HG02571 (cell line): ENCODE measurements at regions not wholly inside any gene's neighbourhood (a gene's known extent, or its start where the extent isn't known, plus 50 kb on each side); places are given as distances from the start of the nearest gene placed in this dataset.

ENCODE experiments used
- ATAC-seq: cut with Tn5 transposase; IDR thresholded peaks from one replicate; pipeline ENCODE4 v1.9.1; 2021; ENCODE audit warnings: mild to moderate bottlenecking, moderate library complexity; ENCODE audit not compliant: unreplicated experiment

DNA sequence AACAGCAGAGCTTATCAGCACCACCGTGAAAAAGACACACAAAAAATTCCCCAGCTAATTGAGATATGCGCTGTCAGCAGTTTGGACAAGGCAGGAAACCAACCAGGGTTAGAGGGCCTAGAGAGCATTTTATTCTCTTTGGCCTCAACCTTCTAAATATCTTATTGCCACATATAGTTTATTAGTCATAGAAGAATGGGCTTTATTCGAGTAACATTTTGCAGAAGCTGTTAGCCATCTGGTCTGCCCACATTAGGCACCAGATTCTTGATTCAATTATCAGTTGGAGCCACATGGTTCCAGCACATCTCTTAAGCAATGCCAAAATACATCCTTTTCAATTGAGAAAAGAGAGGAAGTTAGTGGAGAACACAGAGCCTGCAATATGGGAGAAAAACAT, 109.9 kb upstream of the CXADR start:
- ATAC-seq, result no peak

- ATAC-seq, result no peak
Measured at GRCh38 chr21:17406202-17406601, 106.6 kb upstream of the CXADR start.

DNA sequence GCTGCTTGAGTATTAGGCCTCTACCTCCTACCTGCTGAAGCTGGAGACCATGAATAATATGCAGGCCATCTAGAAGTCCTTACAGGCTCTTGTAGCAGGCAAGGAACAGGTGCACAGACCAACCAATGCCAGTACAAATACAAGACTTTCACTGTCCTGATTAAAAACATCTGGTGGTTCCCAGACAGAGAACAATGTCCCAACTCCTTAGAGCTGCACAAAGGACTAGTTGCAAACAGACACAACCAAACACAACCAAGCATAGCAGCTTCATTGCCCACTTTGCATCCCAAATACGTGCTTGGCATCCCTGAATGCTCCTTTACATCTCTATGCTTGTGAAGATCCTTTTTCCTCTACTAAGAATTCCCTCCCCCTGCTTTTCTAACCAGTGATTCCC, 98.1 kb upstream of the CXADR start:
- ATAC-seq, result no peak

- ATAC-seq, result no peak
Measured at GRCh38 chr21:17416139-17416538, 96.7 kb upstream of the CXADR start.

DNA sequence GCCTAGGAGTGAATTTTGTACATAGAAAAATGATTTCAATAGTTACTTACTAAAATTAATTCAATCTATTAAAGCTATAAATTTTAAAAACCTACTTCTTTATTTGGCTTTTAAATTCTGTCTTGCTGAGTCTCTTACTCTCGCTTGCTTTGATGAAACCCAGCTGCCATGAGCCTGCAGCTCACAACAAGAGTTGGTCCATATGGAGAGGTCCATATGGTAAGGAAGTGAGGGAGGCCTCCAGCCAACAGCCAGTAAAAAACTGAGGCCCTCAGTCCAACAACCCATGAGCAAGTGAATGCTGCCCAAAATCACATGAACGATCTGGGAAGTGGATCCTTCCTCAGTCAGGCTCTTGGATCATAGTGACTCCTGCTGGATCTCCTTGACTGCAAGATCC, 89.9 kb upstream of the CXADR start:
- no peak for ATAC-seq

- no peak for ATAC-seq
Measured at GRCh38 chr21:17427157-17427556, 85.7 kb upstream of the CXADR start.

DNA sequence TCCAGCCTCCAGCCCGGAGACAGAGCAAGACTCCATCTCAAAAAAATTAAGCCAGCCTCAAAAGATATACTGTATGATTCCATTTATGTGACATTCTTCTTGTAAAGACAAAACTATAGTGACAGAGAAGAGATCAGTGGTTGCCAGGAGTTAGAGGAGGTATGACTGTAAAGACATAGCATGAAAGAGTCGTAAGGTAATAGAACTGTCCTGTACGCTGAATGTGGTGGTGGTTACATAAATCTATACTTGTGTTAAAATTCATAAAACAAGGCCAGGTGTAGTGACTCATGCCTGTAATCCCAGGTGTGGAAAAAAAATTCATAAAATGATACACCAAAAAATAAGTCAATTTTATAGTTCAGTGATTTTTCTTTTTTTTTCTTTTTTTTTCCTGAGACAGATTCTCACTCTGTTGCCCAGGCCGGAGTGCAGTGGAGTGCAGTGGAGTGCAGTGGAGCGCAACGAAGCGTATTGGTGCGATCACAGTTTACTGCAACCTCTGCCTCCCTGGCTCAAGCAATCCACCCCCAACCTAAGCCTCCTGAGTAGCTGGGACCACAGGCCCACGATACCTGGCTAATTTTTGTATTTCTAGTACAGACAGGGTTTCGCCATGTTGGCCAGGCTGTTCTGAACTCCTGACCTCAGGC, 84.9 kb upstream of the CXADR start:
- ATAC-seq, result peak; percentile 90

DNA sequence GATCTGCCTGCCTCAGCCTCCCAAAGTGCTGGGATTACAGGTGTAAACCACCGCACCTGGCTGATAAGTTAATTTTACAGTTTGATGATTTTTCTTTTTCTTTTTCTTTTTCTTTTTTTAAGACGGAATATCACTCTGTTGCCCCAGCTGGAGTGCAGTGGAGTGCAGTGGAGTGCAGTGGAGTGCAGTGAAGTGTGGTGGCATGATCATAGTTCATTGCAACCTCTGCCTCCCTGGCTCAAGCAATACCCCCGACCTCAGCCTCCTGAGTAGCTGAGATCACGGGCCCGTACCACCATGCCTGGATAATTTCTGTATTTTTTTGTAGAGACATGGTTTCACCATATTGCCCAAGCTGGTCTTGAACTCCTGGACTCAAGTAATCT, 84.4 kb upstream of the CXADR start:
- peak; percentile 48 for ATAC-seq

- ATAC-seq, result no peak
Measured at GRCh38 chr21:17428980-17429379, 83.9 kb upstream of the CXADR start.

- ATAC-seq, result no peak
Measured at GRCh38 chr21:17429936-17430335, 82.9 kb upstream of the CXADR start.

DNA sequence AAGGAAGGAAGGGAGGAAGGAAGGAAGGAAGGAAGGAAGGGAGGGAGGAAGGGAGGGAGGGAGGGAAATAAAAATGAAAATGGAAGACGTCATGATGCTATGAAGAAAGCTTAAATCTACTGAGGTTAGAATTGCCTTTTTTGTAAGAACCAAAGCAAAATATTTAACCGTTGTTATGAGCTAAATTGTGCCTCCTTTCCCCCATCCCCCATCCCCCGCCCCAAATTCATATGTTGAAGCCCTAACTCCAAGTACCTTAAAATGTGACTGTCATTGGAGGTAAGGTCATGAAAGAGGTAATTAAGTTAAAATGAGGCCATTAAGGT, 80.1 kb upstream of the CXADR start:
- no peak for ATAC-seq

DNA sequence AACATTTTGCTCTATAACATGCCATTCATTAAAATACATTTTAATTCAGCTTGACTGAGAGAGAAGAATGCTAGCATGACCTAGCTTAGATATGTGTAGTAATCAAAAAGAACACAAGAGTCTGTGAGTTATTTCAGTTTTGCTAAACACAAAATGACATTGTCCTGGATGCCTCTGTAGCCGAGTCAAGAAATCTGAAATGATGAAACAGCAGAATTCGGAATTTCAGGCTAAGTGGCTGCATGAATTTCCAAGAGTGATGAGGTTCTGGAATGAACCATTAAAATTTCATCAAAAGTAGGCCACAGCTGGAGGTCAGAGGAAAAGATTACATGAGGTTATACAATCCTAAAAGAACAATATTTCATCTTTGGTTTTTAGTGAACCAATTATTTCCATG, 79.1 kb upstream of the CXADR start:
- no peak for ATAC-seq

DNA sequence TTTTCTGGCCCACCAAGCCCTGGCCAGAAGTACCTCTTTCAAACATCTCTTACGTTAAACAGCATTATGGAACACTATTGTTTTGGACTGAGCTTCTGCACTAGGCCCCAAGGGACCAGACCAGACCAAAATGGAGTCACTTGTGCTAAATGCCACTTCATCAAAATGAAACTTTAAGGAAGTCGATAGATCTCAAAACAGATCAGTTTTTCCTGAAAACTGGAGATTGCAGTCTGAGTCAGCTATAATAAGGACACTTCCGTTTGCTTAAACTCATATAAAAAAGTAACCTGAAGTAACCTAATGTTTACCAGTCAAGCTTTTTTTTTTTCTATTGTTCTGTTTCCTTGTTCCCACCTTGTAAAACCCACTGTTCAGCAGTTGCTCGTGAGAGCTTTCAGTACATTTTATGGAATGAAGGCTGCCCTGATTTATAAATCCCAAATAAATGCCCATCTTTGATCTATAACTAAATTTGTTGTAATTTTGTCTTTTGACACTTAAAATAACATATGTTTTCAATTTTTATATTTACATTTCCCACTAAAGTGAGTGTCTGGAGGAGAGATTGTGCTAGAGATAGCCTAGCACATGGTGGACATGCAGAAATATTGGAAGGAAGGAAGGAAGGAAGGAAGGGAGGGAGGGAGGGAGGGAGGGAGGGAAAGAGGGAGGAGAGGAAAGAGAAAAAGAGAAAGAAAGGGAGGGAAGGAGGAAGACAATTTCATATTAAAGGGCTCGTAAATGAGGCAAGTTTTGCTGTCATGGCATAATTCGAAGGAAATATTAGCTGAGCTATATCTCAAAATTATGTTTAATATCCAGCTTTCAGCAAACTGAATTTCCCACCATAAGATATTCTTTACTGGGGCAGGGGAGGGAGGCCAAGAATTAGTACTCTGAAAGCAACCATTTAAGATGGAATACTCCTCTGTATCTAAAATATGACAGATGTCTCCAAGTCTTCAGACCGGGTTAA, 77.0 kb upstream of the CXADR start:
- no peak for ATAC-seq

DNA sequence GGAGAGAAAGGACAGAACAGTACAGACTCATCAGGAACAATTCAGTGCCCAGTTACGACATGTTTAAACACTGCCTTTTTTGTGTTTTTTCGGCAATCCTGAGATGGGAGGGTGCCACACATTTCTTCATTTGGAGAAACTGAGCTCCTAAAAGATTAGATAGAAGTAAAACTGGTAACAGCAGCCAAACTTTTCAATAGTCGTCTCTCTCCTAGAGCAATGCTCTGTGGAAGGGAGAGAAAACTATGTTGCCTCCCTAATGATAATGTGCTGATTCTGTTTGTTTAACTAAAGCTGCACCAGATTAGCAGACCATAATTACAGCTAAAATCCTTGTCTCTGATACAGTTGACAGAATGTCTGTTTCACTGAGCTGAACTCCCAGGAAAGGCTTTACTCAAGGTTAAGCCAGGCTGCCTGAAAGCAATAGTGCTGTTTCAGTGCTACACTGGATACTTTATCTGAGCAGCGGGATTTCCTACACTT, 76.2 kb upstream of the CXADR start:
- no peak for ATAC-seq

- ATAC-seq, result no peak
Measured at GRCh38 chr21:17438635-17439034, 74.2 kb upstream of the CXADR start.

DNA sequence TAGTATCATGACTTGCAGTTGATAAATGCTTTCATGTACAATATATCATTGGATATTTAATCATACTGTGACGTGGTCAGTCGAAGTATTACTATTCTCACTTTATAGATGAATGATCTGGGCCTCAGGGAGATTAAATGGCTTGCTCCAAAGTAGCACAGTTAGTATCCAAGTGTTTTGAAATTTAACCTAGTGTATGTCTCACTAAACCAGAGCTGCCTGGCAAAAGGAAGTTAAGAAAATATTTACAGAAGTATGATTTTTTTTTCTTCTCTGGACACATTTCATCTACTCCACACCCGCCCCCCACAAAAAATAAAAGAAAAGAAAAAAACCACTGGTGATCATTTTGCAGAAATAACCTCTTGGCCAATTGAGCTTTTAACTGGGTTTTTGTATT, 71.9 kb upstream of the CXADR start:
- ATAC-seq, result no peak

DNA sequence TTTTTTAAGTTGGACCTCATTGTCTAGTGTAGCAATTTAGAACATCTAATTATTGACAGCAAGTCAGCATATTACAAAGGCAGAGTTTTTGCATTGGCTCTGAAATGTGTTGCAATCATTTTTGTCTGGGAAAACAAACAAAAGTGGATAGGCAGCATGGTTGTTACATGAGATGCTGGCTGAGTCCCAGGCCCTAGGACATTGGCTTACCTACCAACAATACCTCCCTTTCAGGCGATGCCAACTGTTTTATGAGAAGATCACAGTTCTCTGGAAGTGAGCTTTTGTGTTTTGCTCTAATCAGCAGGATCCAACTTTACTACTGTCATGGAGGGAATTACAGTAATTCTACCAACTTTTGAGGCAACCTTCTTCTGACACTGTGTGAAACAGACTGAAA, 71.5 kb upstream of the CXADR start:
- no peak for ATAC-seq

GRCh38 chr21:17442165-17442564, 70.7 kb upstream of the CXADR start:
- ATAC-seq, result no peak

GRCh38 chr21:17444828-17445227, 68.0 kb upstream of the CXADR start:
- ATAC-seq, result no peak

GRCh38 chr21:17446737-17447136, 66.1 kb upstream of the CXADR start:
- ATAC-seq, result no peak

- no peak for ATAC-seq
Measured at GRCh38 chr21:17449701-17450100, 63.1 kb upstream of the CXADR start.

GRCh38 chr21:17451364-17451891, 61.4 kb upstream of the CXADR start:
- ATAC-seq, result no peak
